ENCODE measurements at regions not wholly inside any gene's neighbourhood (a gene's known extent, or its start where the extent isn't known, plus 50 kb on each side); places are given as distances from the start of the nearest gene placed in this dataset.

DNA sequence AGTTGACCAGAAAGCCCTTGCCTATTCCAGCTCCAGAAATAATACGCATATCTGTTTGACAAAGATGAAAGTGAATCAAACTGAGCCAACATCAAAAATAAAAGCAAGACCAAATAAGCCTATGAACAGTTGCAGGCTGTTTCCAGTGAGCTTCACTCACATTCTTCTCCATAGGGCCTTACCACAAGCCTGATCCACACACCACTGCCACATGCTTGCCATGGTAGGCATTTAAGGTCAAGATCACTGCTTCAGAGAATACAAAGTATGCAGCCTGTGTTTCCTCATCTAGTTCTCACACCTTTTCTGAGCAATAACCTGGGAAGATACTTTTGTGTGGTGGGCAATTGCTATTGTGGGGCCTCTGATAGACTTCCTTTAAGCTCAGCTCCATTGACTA is 1060.2 kb downstream of the CDH11 start:
- H3K36me3 ChIP-seq = no peaks in the 10 kb centered on the region
- intact Hi-C loops (cut with DNase I) = no loop called here
- H3K4me3 ChIP-seq = no peak overlapping the region
- H3K4me1 ChIP-seq = peaks cover 0 to 3% (median 0%) of the 10 kb centered on the region in 4 donors
- H3K27me3 ChIP-seq = no peaks in the 10 kb centered on the region
- H3K9me3 ChIP-seq = peaks cover 0 to 4% (median 0%) of the 10 kb centered on the region in 4 donors
- 95 to 96% methylated on average over 1 of the region's 1 CpG for WGBS, 2 donors
- TF ChIP-seq POLR2A (IDR thresholded peaks at IDR 0.05) (no peak), EP300 (IDR thresholded peaks at IDR 0.05) (no peak), POLR2AphosphoS5 (IDR thresholded peaks at IDR 0.05) (no peak)
- TF ChIP-seq, protein P1, sequence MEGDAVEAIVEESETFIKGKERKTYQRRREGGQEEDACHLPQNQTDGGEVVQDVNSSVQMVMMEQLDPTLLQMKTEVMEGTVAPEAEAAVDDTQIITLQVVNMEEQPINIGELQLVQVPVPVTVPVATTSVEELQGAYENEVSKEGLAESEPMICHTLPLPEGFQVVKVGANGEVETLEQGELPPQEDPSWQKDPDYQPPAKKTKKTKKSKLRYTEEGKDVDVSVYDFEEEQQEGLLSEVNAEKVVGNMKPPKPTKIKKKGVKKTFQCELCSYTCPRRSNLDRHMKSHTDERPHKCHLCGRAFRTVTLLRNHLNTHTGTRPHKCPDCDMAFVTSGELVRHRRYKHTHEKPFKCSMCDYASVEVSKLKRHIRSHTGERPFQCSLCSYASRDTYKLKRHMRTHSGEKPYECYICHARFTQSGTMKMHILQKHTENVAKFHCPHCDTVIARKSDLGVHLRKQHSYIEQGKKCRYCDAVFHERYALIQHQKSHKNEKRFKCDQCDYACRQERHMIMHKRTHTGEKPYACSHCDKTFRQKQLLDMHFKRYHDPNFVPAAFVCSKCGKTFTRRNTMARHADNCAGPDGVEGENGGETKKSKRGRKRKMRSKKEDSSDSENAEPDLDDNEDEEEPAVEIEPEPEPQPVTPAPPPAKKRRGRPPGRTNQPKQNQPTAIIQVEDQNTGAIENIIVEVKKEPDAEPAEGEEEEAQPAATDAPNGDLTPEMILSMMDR (IDR thresholded peaks at IDR 0.05) = no peak
- DNase-seq = no peak
- H3K27ac ChIP-seq = no peak overlapping the region

DNA sequence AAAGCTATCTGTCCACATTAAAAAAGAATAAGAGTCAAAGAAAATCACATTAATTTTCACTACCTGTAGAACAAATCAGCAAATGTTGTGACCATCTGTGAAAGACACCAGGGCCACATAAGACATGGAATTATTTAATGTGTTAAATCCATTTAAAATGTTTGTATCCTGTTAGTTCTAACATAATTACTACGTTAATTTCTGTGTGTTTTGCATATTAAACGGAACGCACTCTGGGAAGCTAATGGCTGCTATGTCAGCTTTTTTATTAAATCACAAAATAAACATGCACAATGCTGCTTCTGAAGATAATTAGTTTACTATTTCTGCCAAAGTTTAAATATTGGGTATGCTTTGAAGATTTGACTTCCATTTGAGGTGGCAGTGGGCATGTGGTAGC is 1061.2 kb downstream of the CDH11 start:
- TF ChIP-seq POLR2AphosphoS5 (IDR thresholded peaks at IDR 0.05) (no peak), EP300 (IDR thresholded peaks at IDR 0.05) (no peak)
- TF ChIP-seq, protein P1 (IDR thresholded peaks at IDR 0.05) = no peak
- H3K27me3 ChIP-seq = no peaks in the 10 kb centered on the region
- H3K36me3 ChIP-seq = no peaks in the 10 kb centered on the region
- intact Hi-C loops (cut with DNase I) = no loop called here
- no peak for DNase-seq
- 94% methylated on average over 3 of the region's 3 CpGs for whole genome bisulfite sequencing, 2 donors
- H3K27ac ChIP-seq = no peak overlapping the region
- H3K4me1 ChIP-seq = peaks cover 0 to 3% (median 0%) of the 10 kb centered on the region in 4 donors
- no peak overlapping the region for H3K4me3 ChIP-seq
- H3K9me3 ChIP-seq = peaks cover 0 to 4% (median 0%) of the 10 kb centered on the region in 4 donors

DNA sequence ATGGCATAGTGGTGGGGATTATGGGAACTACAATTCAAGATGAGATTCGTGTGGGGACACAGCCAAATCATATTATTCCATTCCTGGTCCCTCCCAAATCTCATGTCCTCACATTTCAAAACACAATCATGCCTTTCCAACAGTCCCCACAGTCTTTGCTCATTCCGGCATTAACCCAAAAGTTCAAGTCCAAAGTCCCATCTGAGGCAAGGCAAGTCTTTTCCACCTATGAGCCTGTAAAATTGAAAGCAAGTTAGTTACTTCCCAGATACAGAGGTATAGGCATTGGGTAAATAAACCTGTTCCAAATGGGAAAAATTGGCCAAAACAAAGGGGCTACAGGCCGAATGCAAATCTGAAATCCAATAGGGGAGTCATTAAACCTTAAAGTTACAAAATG is 1063.2 kb downstream of the CDH11 start:
- no peaks in the 10 kb centered on the region for H3K27me3 ChIP-seq
- H3K4me1 ChIP-seq = peaks cover 0 to 3% (median 0%) of the 10 kb centered on the region in 4 donors
- DNase-seq = no peak
- no peaks in the 10 kb centered on the region for H3K36me3 ChIP-seq
- H3K27ac ChIP-seq = no peak overlapping the region
- 46 to 76% methylated on average over 3 of the region's 3 CpGs for WGBS, 2 donors
- intact Hi-C loops (cut with DNase I) = loop anchor here (10.0 kb wide), 1 partner anchor 594 kb away; no protein-coding TSS in a partner anchor
- peaks cover 0 to 4% (median 0%) of the 10 kb centered on the region in 4 donors for H3K9me3 ChIP-seq
- H3K4me3 ChIP-seq = no peak overlapping the region
- TF ChIP-seq EP300 (IDR thresholded peaks at IDR 0.05) (no peak), POLR2AphosphoS5 (IDR thresholded peaks at IDR 0.05) (no peak), POLR2A (IDR thresholded peaks at IDR 0.05) (no peak)
- TF ChIP-seq, protein P1 (IDR thresholded peaks at IDR 0.05) = no peak

DNA sequence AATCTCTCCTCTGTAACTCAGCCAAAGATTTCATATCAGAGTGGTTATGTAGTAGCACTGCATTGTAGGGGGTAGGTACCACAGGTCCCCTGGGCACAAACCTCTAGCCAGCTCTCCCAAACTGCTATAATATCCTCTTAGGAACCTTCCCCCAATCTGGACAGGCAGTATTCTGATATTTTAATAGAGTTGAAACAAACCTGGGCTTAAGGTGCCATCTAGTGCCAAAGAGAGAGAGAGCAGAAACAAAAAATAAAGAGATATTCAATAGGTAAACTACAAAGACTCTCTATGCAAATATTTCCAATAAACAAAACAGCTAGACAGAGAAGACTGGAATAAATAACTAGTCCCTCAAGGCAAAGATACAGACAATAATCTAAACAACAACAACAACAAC is 1070.0 kb downstream of the CDH11 start:
- Histone ChIP-seq H3K27me3 (no peaks in the 10 kb centered on the region), H3K36me3 (no peaks in the 10 kb centered on the region), H3K9me3 (no peaks in the 10 kb centered on the region), H3K4me3 (no peak overlapping the region), H3K27ac (no peak overlapping the region), H3K4me1 (no peaks in the 10 kb centered on the region)
- TF ChIP-seq POLR2A (IDR thresholded peaks at IDR 0.05) (no peak), EP300 (IDR thresholded peaks at IDR 0.05) (no peak), POLR2AphosphoS5 (IDR thresholded peaks at IDR 0.05) (no peak)
- TF ChIP-seq, protein P1 (IDR thresholded peaks at IDR 0.05) = peak in 1 of 4 experiments; percentile 18
- intact Hi-C loops (cut with DNase I) = loop anchor here (10.0 kb wide), 1 partner anchor 587 kb away; no protein-coding TSS in a partner anchor
- no peak for DNase-seq

DNA sequence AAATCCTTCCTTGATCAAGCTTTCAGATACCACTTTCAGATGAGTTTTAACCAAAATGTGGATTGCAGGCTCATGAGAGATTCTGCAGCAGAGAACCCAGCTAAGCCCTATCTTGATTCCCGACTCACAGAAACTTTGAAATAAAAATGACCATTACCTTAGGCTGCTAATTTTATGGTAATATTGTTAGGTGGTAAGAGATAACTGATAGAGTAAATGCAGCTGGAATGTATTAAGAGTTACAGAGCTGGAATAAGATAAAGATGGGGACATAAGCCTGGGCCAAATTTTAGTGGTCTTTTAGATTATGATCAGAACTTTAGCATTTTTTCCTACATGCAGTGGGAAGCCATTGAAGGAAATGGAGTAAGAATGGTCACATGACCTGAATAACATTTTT is 1074.0 kb downstream of the CDH11 start:
- Histone ChIP-seq H3K4me1 (no peaks in the 10 kb centered on the region), H3K9me3 (no peaks in the 10 kb centered on the region), H3K36me3 (no peaks in the 10 kb centered on the region), H3K27ac (no peak overlapping the region), H3K27me3 (no peaks in the 10 kb centered on the region), H3K4me3 (no peak overlapping the region)
- intact Hi-C loops (cut with DNase I) = no loop called here
- DNase-seq = no peak
- 86 to 88% methylated on average over 1 of the region's 1 CpG for WGBS, 2 donors
- TF ChIP-seq POLR2AphosphoS5 (IDR thresholded peaks at IDR 0.05) = no peak
- no peak for TF ChIP-seq EP300 (IDR thresholded peaks at IDR 0.05)
- no peak for TF ChIP-seq POLR2A (IDR thresholded peaks at IDR 0.05)
- TF ChIP-seq, protein P1 (IDR thresholded peaks at IDR 0.05) = no peak
